Ascending aorta (tissue), 2 donors: ENCODE measurements at regions not wholly inside any gene's neighbourhood (a gene's known extent, or its start where the extent isn't known, plus 50 kb on each side); places are given as distances from the start of the nearest gene placed in this dataset.

Source experiments
- DNase-seq, 2 donors: peaks; one replicate each; pipeline ENCODE4 v3.0.0-alpha.2; 2019; ENCODE audit warnings: low spot score in 2 of 2
- H3K27ac ChIP-seq, 2 donors: fragments of 200-600 bp; sonication (generic); one replicate each; pipeline ENCODE4 v1.5.1; 2016 to 2017; ENCODE audit warnings: mild to moderate bottlenecking in 1 of 2
- H3K27me3 ChIP-seq: fragments of 200-600 bp; sonication (generic); one replicate; pipeline ENCODE4 v1.5.1; 2017
- H3K36me3 ChIP-seq, 2 donors: fragments of 200-600 bp; sonication (generic); one replicate each; pipeline ENCODE4 v1.5.1; 2016
- H3K4me1 ChIP-seq, 2 donors: fragments of 200-600 bp; sonication (generic); one replicate each; pipeline ENCODE4 v1.5.1; 2016 to 2017; ENCODE audit warnings: mild to moderate bottlenecking in 1 of 2
- H3K4me3 ChIP-seq, 2 donors: fragments of 200-600 bp; sonication (generic); one replicate each; pipeline ENCODE4 v1.5.1; 2016 to 2017; ENCODE audit warnings: mild to moderate bottlenecking in 1 of 2
- H3K9me3 ChIP-seq, 2 donors: fragments of 200-600 bp; sonication (generic); one replicate each; pipeline ENCODE4 v1.5.1; 2016
- CTCF ChIP-seq, 3 experiments: fragments of 200-600 bp in 2 of 3; fragments of 450-650 bp in 1 of 3; sonication (generic) in 2 of 3; IDR thresholded peaks; one replicate each; pipeline ENCODE4 v1.5.1; 2016 to 2019; ENCODE audit warnings: antibody characterized with exemption in 3 of 3, mild to moderate bottlenecking in 1 of 3, moderate library complexity in 1 of 3
- intact Hi-C: fragments of 100-400 bp; cut with DNase I; formaldehyde crosslinking; loops from one replicate; pipeline ENCODE4 v1.15.1; 2023

GRCh38 chr5:154694159-154694558, 61.0 kb upstream of the LARP1 start:
- no peaks in the 10 kb centered on the region for H3K9me3 ChIP-seq

GRCh38 chr5:154690488-154690887, 64.7 kb upstream of the LARP1 start:
- Histone ChIP-seq H3K9me3 (no peaks in the 10 kb centered on the region), H3K4me3 (no peak overlapping the region), H3K27me3 (no peaks in the 10 kb centered on the region), H3K36me3 (no peaks in the 10 kb centered on the region), H3K4me1 (peaks cover 0 to 6% of the 10 kb centered on the region in 2 donors), H3K27ac (no peak overlapping the region)
- TF ChIP-seq CTCF (IDR thresholded peaks at IDR 0.05): no peak
- intact Hi-C loops: no loop called here
- no peak for DNase-seq

More at GRCh38 chr5:154694159-154694558, 61.0 kb upstream of the LARP1 start:
- Histone ChIP-seq H3K36me3 (no peaks in the 10 kb centered on the region), H3K27me3 (no peaks in the 10 kb centered on the region), H3K4me3 (no peak overlapping the region), H3K4me1 (peaks cover 0 to 6% of the 10 kb centered on the region in 2 donors), H3K27ac (no peak overlapping the region)
- no peak for DNase-seq
- TF ChIP-seq CTCF (IDR thresholded peaks at IDR 0.05): no peak
- intact Hi-C loops: no loop called here

DNA sequence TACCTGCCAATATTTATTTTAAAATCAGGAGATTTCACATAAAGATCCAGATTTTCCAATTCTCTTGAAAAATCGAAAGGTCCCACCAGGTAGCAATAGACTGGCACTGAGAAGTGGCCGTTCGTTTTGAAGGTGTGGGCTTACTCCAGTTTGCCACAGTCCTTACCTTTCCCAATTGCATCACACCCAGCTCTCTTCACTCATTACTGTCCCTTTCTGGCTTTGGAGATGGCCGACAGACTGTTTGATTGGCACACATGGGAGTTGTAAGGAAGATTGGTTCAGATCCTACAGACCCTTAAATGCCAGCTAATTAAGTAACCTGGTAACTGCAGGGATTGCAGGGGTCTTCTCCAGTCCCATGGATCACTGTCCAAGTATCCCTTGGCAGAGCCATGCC, 68.7 kb upstream of the LARP1 start:
- Histone ChIP-seq H3K4me1 (peaks cover 5 to 11% of the 10 kb centered on the region in 2 donors), H3K4me3 (no peak overlapping the region), H3K36me3 (no peaks in the 10 kb centered on the region), H3K27me3 (no peaks in the 10 kb centered on the region), H3K27ac (no peak overlapping the region), H3K9me3 (no peaks in the 10 kb centered on the region)
- DNase-seq: no peak
- intact Hi-C loops: no loop called here
- no peak for TF ChIP-seq CTCF (IDR thresholded peaks at IDR 0.05)

GRCh38 chr5:154683101-154683880, 71.9 kb upstream of the LARP1 start:
- H3K27ac ChIP-seq: peak overlapping the region; percentile 65 to 77
- H3K4me1 ChIP-seq: peaks cover 5 to 10% of the 10 kb centered on the region in 2 donors
- no peaks in the 10 kb centered on the region for H3K27me3 ChIP-seq
- no peak for TF ChIP-seq CTCF (IDR thresholded peaks at IDR 0.05)
- intact Hi-C loops: loop anchor here (2.0 kb wide), 2 partner anchors 32 to 174 kb away; no protein-coding TSS in a partner anchor
- no peak for DNase-seq
- no peaks in the 10 kb centered on the region for H3K36me3 ChIP-seq
- no peaks in the 10 kb centered on the region for H3K9me3 ChIP-seq
- H3K4me3 ChIP-seq: peak overlapping the region; percentile 55 to 80

DNA sequence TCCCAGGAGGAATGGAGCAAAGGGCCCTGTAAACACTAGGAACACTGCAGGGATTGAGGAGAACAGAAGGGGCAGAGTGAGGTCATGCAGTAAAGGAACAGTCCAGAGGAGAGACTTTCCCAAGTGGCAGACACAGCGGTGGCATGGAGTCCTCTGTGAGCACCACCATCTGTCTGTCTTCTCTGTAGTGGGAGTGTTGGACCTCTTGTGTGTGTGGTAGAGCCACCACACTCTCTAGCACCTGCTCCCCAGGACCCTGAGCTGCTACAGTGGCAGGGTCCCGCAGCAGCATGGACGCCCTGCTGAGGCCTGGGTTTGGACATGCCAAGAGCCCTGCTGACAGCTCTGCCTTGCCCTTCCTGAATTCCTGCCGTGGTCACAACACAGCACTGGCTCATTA, 75.7 kb upstream of the LARP1 start:
- H3K9me3 ChIP-seq: no peaks in the 10 kb centered on the region
- H3K27ac ChIP-seq: no peak overlapping the region
- DNase-seq: no peak
- no peaks in the 10 kb centered on the region for H3K36me3 ChIP-seq
- TF ChIP-seq CTCF (IDR thresholded peaks at IDR 0.05): no peak
- intact Hi-C loops: no loop called here
- peaks cover 5 to 10% of the 10 kb centered on the region in 2 donors for H3K4me1 ChIP-seq
- no peaks in the 10 kb centered on the region for H3K27me3 ChIP-seq
- H3K4me3 ChIP-seq: no peak overlapping the region
